ACC112 (cell line): ENCODE measurements at regions not wholly inside any gene's neighbourhood (a gene's known extent, or its start where the extent isn't known, plus 50 kb on each side); places are given as distances from the start of the nearest gene placed in this dataset.

Source experiments
- H2AFZ ChIP-seq: fragments of 200-600 bp; sonication (generic); one replicate; pipeline ENCODE4 v1.6.0; 2017; ENCODE audit warnings: antibody characterized with exemption, low read length; ENCODE audit not compliant: unreplicated experiment
- H3K27ac ChIP-seq: fragments of 200-600 bp; sonication (generic); 2 replicates; pipeline ENCODE4 v1.5.1; 2014; ENCODE audit warnings: low read depth, mild to moderate bottlenecking, antibody characterized with exemption, low read length, moderate library complexity
- H3K27me3 ChIP-seq: fragments of 200-600 bp; sonication (generic); 2 replicates; pipeline ENCODE4 v1.6.1; 2014; ENCODE audit warnings: mild to moderate bottlenecking, antibody characterized with exemption, low read length, moderate library complexity, mixed read lengths; ENCODE audit not compliant: insufficient read depth
- H3K36me3 ChIP-seq: fragments of 200-600 bp; sonication (generic); 2 replicates; pipeline ENCODE4 v1.6.1; 2016; ENCODE audit warnings: mild to moderate bottlenecking, antibody characterized with exemption, low read length, moderate library complexity, mixed read lengths; ENCODE audit not compliant: insufficient read depth
- H3K4me1 ChIP-seq: fragments of 200-600 bp; sonication (generic); one replicate; pipeline ENCODE4 v1.6.1; 2016; ENCODE audit warnings: low read length, mixed read lengths; ENCODE audit not compliant: insufficient read depth, unreplicated experiment, control insufficient read depth
- H3K4me3 ChIP-seq: fragments of 200-600 bp; sonication (generic); 2 replicates; pipeline ENCODE4 v1.5.1; 2014; ENCODE audit warnings: mild to moderate bottlenecking, low read depth, low read length
- H3K79me2 ChIP-seq: fragments of 200-600 bp; sonication (generic); one replicate; pipeline ENCODE4 v1.6.0; 2016; ENCODE audit warnings: low read length; ENCODE audit not compliant: control insufficient read depth, unreplicated experiment, insufficient read depth

DNA sequence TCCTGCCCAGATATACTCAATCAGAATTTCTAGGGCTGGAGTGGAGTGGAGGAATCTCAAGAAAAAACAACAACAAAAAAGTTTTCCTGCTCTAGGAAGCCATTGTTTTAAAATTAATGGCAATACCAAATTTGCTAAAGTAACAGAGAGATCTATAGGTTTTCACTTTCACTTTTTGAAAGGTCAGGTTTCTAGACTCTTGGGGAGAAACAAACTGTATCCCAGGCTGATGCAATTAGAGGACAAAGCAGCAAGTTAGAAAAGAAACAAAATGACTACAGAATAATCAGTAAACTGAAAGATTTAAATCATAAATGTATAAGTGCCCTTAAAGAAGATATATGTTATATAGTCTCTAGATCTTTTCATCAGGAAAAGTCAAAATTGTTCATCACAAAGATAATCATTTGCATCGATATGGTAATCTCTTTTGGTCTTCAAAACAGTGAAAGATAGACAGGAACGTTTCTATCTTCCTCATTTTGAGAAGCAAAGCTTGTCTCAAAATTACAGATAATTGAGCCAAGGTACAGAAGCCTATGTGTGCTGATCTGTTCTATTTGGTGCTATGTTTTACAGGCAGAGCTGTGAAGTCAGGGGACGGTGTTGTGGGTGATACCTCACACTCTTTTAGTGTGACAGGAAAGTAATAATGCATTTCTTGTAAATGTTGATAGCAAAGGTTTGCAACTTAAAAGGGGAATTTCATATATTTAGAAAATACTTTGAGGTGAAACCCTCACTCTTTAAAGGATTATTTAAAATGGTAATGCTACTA is 1746.6 kb upstream of the C9orf72 start:
- H3K4me3 ChIP-seq: peak overlapping the region; percentile 49; the same call in 1 of the 2 replicates
- no peaks in the 10 kb centered on the region for H3K36me3 ChIP-seq
- H3K27me3 ChIP-seq: no peaks in the 10 kb centered on the region
- H3K27ac ChIP-seq: no peak overlapping the region
- H2AFZ ChIP-seq: peak overlapping the region; percentile 56
- H3K4me1 ChIP-seq: no peaks in the 10 kb centered on the region
- no peaks in the 10 kb centered on the region for H3K79me2 ChIP-seq

GRCh38 chr9:29322240-29322639 is 1749.0 kb upstream of the C9orf72 start:
- Histone ChIP-seq H3K4me3 (no peak overlapping the region), H3K27ac (no peak overlapping the region), H3K27me3 (no peaks in the 10 kb centered on the region), H3K79me2 (no peaks in the 10 kb centered on the region), H3K4me1 (no peaks in the 10 kb centered on the region), H2AFZ (no peak overlapping the region), H3K36me3 (no peaks in the 10 kb centered on the region)

GRCh38 chr9:29325894-29326293 is 1752.6 kb upstream of the C9orf72 start:
- H3K36me3 ChIP-seq: no peaks in the 10 kb centered on the region
- H3K4me3 ChIP-seq: no peak overlapping the region
- H3K27me3 ChIP-seq: no peaks in the 10 kb centered on the region
- H2AFZ ChIP-seq: no peak overlapping the region
- H3K27ac ChIP-seq: no peak overlapping the region
- no peaks in the 10 kb centered on the region for H3K4me1 ChIP-seq
- H3K79me2 ChIP-seq: no peaks in the 10 kb centered on the region

GRCh38 chr9:29332789-29333188 is 1759.5 kb upstream of the C9orf72 start:
- Histone ChIP-seq H3K4me3 (no peak overlapping the region), H3K27me3 (no peaks in the 10 kb centered on the region), H3K79me2 (no peaks in the 10 kb centered on the region), H2AFZ (no peak overlapping the region), H3K36me3 (no peaks in the 10 kb centered on the region), H3K4me1 (peaks cover 4% of the 10 kb centered on the region), H3K27ac (peak overlapping the region; percentile 36)

DNA sequence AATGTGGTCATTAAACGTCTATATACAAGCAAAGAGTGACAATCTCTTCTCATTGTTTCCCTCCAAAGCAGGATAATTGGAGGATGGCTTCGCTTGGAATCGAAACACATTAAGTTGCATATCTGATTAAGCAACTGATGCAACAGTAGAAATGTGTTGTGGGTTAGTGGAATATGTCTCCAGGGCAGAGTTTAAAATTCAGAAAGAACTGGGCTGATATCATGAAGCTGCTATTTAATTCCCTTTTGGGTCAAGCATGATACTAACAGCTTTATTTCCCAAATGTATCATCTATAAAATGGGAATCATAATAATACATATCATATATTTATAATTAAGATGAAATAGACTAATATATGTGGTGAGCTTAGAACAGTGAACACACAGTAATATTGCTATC is 1763.0 kb upstream of the C9orf72 start:
- H3K4me1 ChIP-seq: peaks cover 4% of the 10 kb centered on the region
- no peaks in the 10 kb centered on the region for H3K36me3 ChIP-seq
- no peaks in the 10 kb centered on the region for H3K27me3 ChIP-seq
- H3K79me2 ChIP-seq: no peaks in the 10 kb centered on the region
- H2AFZ ChIP-seq: no peak overlapping the region
- no peak overlapping the region for H3K27ac ChIP-seq
- no peak overlapping the region for H3K4me3 ChIP-seq

DNA sequence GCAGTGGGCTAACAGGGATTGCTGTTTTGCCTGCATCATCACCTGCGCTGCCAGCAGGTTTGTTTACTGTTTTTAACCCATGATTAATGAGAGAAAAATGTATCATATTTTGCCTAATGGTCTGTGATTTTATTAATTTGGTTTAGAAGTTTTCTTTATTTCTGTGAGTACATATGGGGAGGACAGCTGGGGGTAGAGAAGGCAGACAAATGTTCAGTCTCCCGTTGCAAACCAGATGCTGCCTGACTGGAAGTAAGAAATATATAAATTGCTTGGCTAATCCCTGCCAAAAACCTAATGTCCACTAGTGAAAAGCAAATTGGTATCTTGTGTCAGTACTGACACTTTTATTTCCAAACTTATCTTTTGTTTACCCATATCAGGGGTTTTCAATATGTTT is 1766.1 kb upstream of the C9orf72 start:
- Histone ChIP-seq H3K27me3 (no peaks in the 10 kb centered on the region), H3K4me3 (no peak overlapping the region), H3K36me3 (no peaks in the 10 kb centered on the region), H3K4me1 (no peaks in the 10 kb centered on the region), H2AFZ (no peak overlapping the region), H3K27ac (no peak overlapping the region), H3K79me2 (no peaks in the 10 kb centered on the region)

- H3K79me2 ChIP-seq: no peaks in the 10 kb centered on the region
- no peaks in the 10 kb centered on the region for H3K4me1 ChIP-seq
- H3K27me3 ChIP-seq: no peaks in the 10 kb centered on the region
- H3K36me3 ChIP-seq: no peaks in the 10 kb centered on the region
- no peak overlapping the region for H2AFZ ChIP-seq
- no peak overlapping the region for H3K27ac ChIP-seq
- H3K4me3 ChIP-seq: no peak overlapping the region
These were observed 1775.7 kb upstream of the C9orf72 start for GRCh38 chr9:29348999-29349398.

- Histone ChIP-seq H3K36me3 (no peaks in the 10 kb centered on the region), H2AFZ (no peak overlapping the region), H3K79me2 (no peaks in the 10 kb centered on the region), H3K4me1 (no peaks in the 10 kb centered on the region), H3K27me3 (no peaks in the 10 kb centered on the region), H3K27ac (no peak overlapping the region), H3K4me3 (no peak overlapping the region)
These were observed 1816.1 kb upstream of the C9orf72 start for GRCh38 chr9:29389421-29389820.

DNA sequence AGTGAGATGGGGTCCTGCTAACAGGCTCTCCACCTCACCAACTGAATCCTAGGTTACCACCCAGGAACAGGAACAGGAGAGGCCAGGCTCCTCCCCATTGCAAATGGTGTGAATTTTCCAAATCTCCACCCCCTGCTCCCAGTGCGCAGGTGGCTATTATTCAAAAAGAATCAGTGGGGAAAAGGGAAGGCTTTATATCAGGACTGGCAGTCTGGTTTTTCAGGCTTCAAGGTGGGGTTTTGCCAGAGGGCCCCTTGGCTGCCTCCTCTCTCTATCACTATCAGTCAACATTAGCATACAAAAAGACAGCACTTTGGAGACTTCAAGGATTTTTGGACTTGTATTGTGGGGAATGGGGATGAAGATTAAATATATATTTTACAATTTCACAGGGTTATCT is 1817.6 kb upstream of the C9orf72 start:
- no peak overlapping the region for H3K27ac ChIP-seq
- H3K79me2 ChIP-seq: no peaks in the 10 kb centered on the region
- H2AFZ ChIP-seq: no peak overlapping the region
- no peaks in the 10 kb centered on the region for H3K4me1 ChIP-seq
- H3K27me3 ChIP-seq: no peaks in the 10 kb centered on the region
- H3K36me3 ChIP-seq: no peaks in the 10 kb centered on the region
- H3K4me3 ChIP-seq: no peak overlapping the region

GRCh38 chr9:29393064-29393463 is 1819.8 kb upstream of the C9orf72 start:
- H3K4me3 ChIP-seq: no peak overlapping the region
- H3K36me3 ChIP-seq: no peaks in the 10 kb centered on the region
- H2AFZ ChIP-seq: no peak overlapping the region
- no peak overlapping the region for H3K27ac ChIP-seq
- no peaks in the 10 kb centered on the region for H3K4me1 ChIP-seq
- H3K27me3 ChIP-seq: no peaks in the 10 kb centered on the region
- no peaks in the 10 kb centered on the region for H3K79me2 ChIP-seq

DNA sequence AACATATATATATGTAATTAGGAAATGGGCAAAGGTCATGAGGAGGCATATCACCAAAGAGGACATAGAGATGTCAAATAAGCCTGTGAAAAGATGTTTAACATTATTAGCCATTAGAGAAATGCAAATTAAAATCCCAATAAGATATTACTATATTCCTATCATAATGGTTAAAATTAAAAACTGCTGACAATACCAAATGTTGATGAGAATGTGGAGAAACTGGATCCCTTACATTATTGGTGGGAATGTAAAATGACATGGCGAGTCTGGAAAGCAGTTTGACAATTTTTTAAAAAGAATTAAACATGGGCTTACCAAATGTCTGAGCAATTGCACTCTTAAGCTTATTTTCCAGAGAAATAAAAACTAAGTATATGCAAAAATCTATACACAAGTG is 1821.6 kb upstream of the C9orf72 start:
- Histone ChIP-seq H3K79me2 (no peaks in the 10 kb centered on the region), H3K36me3 (no peaks in the 10 kb centered on the region), H3K4me1 (no peaks in the 10 kb centered on the region)

More for the DNA sequence above, 1821.6 kb upstream of the C9orf72 start:
- no peaks in the 10 kb centered on the region for H3K27me3 ChIP-seq
- H2AFZ ChIP-seq: no peak overlapping the region
- no peak overlapping the region for H3K4me3 ChIP-seq
- H3K27ac ChIP-seq: no peak overlapping the region
